NCI-H1105 treated with DMSO at 0.1 percent for 48 hours (cell line): ENCODE measurements at regions not wholly inside any gene's neighbourhood (a gene's known extent, or its start where the extent isn't known, plus 50 kb on each side); places are given as distances from the start of the nearest gene placed in this dataset.

Experiments
- DNase-seq: peaks from one replicate; lab custom pipeline; 2025; lab: John Stamatoyannopoulos, UW

DNA sequence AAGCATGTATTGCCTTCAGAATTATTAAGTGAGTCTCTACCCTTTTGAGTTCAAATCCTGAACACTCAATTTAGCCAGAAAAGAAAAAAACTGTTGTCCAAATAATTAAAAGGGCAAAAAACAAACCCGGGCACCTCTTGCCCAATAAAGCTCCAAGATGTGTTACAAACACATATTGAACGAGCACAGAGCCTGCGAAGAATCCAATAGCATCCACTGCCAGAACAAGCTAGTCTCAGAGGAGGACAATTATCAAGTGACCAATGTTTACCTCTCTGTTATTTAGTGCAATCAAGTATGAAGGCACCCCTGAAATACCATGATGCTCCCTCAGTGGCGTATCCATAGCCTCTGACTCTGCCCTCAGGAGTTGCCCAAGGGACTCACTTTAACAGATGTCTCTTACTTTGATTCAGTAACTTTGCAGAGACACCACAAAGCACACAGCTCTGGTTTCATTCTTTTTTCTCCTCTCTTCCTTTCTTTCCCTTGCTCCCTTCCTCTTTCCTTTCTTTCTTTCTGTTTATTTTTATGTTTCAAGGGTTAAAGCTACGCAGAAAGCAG, 93.5 kb upstream of the SPATS2L start:
- DNase-seq = no peak

DNA sequence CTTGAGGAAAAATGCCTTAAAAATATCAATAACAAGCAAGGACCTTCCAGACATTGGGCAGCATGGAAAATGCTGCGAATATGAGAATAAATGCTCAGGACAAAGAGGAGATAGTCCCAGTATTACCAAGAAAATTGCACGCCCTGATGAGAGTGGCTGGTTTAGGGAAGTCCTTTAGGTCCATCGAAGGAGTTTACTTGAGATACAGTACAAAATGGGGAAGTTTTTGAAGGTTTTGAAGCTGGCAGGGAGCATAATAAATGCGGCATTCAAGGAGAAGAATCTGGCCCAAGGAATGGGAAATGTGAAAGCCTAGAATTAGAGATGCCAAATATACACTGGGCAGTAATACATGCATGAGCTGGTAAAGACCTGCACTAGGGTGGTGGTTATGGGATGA, 90.2 kb upstream of the SPATS2L start:
- no peak for DNase-seq

DNA sequence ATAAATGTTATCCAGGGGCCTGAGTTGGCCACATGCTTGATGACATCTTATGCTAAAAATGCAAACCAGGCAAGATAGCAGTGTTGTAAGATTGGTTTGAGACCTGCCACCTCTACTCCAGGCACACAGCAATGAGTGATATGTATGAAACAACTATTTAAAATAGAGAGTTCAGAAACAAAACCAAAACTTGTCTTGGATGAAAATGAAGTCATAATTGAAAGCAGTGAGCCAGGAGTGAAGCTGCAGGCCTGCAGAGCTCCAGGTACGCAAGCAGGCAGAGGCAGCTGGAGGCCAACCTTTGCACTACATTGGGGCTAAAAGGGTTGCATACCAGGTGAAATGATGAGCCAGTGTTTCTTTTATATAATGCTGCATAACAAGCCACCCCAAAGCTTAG, 89.2 kb upstream of the SPATS2L start:
- DNase-seq = no peak

GRCh38 chr2:200218645-200219044, 87.8 kb upstream of the SPATS2L start:
- no peak for DNase-seq

- DNase-seq = no peak
These were observed 87.0 kb upstream of the SPATS2L start for GRCh38 chr2:200219309-200220113.

- DNase-seq = no peak
These were observed 86.2 kb upstream of the SPATS2L start for GRCh38 chr2:200220251-200220650.

DNA sequence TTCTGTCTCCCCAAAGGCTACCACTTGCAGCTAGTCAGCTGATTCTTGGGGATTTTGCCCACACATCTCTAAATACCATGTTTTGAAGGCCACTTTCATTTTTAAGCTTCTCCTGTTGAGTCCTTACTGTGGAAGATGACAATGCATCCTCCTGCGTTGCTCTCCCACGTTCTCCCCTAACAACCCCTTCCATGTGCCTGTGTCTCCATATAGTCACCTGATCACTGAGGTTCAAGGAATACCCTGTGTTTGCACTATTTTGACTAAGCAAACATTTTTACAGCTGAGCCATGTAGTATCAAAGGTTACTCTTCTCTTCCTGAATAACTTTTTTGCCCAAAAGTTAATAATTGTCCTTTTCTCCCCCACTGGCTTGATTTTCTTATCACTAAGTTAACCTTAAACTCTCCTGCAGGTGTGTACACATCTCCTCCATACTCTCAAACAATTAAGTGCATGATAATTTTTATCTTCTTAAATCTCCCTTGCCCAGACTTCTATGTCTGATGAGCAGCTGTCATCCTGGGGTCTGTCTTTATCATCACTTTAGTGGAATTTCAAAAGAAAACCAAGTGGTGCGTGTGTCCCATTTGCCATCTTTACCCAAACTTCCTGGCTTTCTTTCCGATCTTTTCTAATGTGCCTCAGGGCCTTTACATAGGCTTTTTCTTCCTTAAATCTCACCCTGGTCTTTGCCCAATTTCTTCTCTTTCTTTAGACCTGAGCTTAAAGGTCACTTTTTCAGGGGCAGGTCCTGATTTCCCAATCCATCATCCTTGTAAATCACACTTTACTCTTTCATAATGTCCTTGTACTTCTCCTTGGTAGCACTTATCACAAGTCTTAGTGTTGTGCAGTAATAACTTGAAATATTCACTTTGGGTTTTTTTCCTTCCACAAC, 85.2 kb upstream of the SPATS2L start:
- no peak for DNase-seq

DNA sequence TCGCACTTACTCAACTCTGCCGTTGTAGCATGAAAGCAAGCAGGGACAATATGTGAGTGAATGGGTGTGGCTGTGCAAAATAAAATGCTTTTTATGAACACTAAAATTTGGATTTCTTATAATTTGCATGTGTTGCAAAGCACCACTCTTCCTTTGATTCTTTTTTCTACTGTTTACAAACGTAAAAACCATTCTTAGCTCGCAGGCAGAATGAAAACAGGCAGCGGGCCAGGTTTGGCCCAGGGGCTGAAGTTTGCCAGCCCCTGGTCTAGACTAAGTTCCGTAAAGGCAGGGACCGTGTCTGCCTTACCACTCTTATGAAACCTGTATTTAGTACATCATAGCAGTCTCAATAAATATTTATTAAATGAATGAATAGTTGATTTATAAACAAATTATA, 83.7 kb upstream of the SPATS2L start:
- DNase-seq = no peak

- no peak for DNase-seq
These were observed 83.2 kb upstream of the SPATS2L start for GRCh38 chr2:200223205-200223784.

DNA sequence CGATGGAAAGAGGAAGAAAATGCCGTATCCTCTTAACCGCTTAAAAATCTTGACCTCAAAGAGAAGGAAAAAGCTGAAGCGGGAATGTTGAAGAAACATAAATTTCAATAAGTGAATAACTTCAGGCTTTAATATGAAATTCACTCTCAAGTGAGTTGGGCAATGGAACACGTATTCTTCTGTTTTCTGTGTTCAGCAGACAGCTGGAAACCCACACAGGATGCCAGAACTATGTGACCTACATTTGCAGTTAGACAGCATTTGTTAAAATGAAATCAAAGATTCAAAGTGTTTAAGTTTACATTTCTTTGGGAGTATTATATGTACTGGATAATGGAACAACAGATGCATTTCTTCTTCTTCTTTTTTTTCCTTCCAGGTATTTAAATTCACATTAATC, 80.5 kb upstream of the SPATS2L start:
- DNase-seq = no peak

DNA sequence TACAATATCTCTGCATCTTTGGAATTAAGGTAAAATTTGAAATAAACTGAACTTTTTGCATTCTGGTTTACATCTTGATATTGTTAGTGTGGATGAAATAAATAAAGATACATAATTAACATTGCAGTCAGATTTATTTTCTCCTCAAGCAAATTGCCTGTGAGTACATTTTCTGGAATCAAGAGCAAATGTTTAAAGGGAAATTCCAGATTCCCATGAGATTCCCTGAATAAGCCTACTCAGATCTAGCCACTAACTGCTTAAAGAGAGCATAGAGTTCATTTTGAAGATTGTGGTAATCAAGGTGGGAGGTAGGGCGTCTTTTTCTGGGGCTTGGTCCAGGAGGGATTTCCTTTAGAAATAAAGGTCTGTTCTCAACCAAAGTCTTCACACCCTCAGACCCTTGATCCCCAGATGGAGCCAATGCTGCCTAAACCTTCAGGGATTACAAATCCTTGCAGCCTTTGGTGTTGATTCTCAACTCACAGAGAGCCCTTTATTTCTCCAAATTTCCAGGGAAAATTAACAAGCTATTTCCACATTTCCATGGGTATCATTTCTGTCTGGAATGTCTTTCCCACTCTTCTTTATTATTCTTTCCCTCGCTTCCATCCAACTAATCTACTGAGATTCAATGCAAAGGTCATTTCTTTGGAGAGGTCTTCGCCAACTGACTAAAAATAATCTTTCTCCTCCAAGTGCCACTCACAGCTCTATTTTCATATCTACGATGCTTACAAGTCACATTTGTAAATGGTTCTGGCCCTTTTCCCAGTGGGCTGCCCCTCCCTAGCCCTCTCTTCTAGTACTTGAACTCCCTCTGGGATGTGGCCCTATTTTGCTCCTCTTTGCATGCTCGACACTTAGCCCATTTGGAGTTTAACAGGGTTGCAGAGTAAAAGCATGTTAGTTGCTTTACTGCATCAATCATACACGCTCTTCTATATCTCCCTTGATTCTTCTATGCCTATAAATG, 79.8 kb upstream of the SPATS2L start:
- DNase-seq = peak; percentile 4

DNA sequence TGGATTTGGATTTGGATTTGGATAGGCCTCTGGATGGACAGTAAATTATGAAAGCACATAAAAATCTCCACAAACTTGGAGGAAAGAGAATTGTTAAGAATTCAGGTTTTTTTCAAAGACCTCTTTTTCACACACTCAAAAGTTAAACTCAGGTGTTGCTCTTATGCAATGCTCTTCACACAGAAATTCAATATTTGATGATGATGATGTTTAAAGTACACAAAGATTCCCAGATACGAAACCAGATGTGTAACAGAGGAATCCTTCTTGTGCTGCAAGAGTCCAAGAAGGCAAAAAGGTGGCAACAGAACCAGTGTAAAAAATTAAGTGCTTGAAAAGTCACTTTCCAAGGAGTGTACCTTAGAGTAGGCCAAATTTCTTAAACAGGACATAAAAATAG, 75.8 kb upstream of the SPATS2L start:
- no peak for DNase-seq

DNA sequence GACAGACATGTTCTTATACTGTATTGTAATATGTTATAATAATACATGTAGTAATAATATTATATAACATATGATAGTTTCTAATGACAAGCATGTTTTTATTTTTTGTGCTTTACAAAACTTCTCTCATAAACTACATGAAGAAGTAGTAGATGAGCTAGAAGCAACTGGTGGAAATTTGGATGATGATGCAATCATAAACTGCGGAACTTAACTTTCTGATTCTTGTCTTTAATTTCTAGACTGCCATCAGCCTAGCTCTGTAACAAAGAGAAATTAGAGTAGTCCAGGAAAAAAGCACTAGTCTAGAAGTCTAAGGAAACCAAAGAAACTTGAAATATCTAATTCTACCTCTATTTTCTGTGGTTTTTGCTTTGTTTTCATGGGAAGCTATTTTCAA, 71.0 kb upstream of the SPATS2L start:
- DNase-seq = no peak

- no peak for DNase-seq
These were observed 67.3 kb upstream of the SPATS2L start for GRCh38 chr2:200239216-200239615.

- DNase-seq = no peak
These were observed 63.9 kb upstream of the SPATS2L start for GRCh38 chr2:200242570-200242969.

DNA sequence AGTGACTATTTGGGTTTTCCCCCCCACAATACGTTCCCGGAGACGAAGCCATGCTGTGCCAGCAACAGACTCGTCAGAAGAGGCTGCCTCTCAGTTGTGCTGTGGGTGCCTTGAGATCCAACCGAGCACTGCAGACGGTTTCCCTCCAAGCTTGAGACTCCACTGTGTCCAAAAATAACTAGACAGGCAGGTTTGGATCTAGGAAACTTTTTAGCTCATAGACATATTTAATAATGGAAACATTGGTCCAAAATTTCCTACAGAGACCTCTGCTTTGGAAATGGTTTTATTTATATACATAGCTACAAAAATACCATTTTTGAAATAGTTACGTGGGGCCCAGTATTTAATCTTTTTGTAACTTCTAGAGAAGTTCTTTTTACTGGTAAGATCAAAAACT, 63.1 kb upstream of the SPATS2L start:
- DNase-seq = no peak

GRCh38 chr2:200244111-200244510, 62.4 kb upstream of the SPATS2L start:
- DNase-seq = no peak

GRCh38 chr2:200247494-200247893, 59.0 kb upstream of the SPATS2L start:
- no peak for DNase-seq

GRCh38 chr2:200252265-200253067, 54.0 kb upstream of the SPATS2L start:
- DNase-seq = no peak

- DNase-seq = no peak
These were observed 52.9 kb upstream of the SPATS2L start for GRCh38 chr2:200253639-200254038.
